ENCODE measurements at regions not wholly inside any gene's neighbourhood (a gene's known extent, or its start where the extent isn't known, plus 50 kb on each side); places are given as distances from the start of the nearest gene placed in this dataset.

GRCh38 chr21:16113052-16113715 is 383.4 kb downstream of the USP25 start:
- H3K4me3 ChIP-seq (ENCODE audit: low read length) = no peak overlapping the region
- no peak for TF ChIP-seq CTCF (conservative IDR thresholded peaks at IDR 0.05; ENCODE audit: low read length)
- peak; percentile 19 for DNase-seq (ENCODE audit: low read depth)

GRCh38 chr21:16115461-16115860 is 385.7 kb downstream of the USP25 start:
- H3K4me3 ChIP-seq (ENCODE audit: low read length) = no peak overlapping the region
- TF ChIP-seq CTCF (conservative IDR thresholded peaks at IDR 0.05; ENCODE audit: low read length) = no peak
- DNase-seq (ENCODE audit: low read depth) = no peak

- H3K4me3 ChIP-seq (ENCODE audit: low read length) = no peak overlapping the region
- no peak for TF ChIP-seq CTCF (conservative IDR thresholded peaks at IDR 0.05; ENCODE audit: low read length)
Measured at GRCh38 chr21:16116069-16116468, 386.3 kb downstream of the USP25 start.

GRCh38 chr21:16116798-16117197 is 387.0 kb downstream of the USP25 start:
- H3K4me3 ChIP-seq (ENCODE audit: low read length) = no peak overlapping the region
- no peak for TF ChIP-seq CTCF (conservative IDR thresholded peaks at IDR 0.05; ENCODE audit: low read length)
- peak; percentile 76 for DNase-seq (ENCODE audit: low read depth)

More at GRCh38 chr21:16116069-16116468, 386.3 kb downstream of the USP25 start:
- no peak for DNase-seq (ENCODE audit: low read depth)

- no peak for TF ChIP-seq CTCF (conservative IDR thresholded peaks at IDR 0.05; ENCODE audit: low read length)
- DNase-seq (ENCODE audit: low read depth) = peak; percentile 25
- H3K4me3 ChIP-seq (ENCODE audit: low read length) = peak overlapping the region; percentile 7; the same call in 1 of the 2 replicates
Measured at GRCh38 chr21:16117331-16117730, 387.5 kb downstream of the USP25 start.

GRCh38 chr21:16117851-16118590 is 388.2 kb downstream of the USP25 start:
- no peak overlapping the region for H3K4me3 ChIP-seq (ENCODE audit: low read length)

More at GRCh38 chr21:16117851-16118590, 388.2 kb downstream of the USP25 start:
- TF ChIP-seq CTCF (conservative IDR thresholded peaks at IDR 0.05; ENCODE audit: low read length) = no peak
- DNase-seq (ENCODE audit: low read depth) = peak; percentile 93

Data from AG10803 (cell line).